ENCODE measurements at regions not wholly inside any gene's neighbourhood (a gene's known extent, or its start where the extent isn't known, plus 50 kb on each side); places are given as distances from the start of the nearest gene placed in this dataset.

DNA sequence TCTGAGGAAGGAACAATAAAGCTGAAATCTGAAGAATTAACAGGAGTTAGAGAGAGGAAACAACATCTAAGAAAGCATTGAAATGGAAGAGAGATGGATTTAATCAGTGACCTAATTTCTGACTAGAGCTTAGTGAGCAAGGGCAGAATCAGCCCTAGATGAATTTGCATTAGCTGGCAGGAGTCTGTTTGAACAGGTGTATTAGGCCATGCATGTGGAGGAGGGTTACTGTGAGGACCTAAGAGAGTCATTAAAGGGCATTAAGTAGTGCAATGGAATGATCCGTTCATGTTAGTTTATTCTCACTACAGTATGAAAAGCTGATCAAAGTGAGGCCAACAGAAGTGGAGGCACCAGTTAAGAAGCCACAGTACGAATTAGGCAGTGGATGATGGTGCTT is 285.3 kb downstream of the GRB14 start:
- TF ChIP-seq POLR2A (IDR thresholded peaks at IDR 0.05) = no peak
- TF ChIP-seq, protein P1, sequence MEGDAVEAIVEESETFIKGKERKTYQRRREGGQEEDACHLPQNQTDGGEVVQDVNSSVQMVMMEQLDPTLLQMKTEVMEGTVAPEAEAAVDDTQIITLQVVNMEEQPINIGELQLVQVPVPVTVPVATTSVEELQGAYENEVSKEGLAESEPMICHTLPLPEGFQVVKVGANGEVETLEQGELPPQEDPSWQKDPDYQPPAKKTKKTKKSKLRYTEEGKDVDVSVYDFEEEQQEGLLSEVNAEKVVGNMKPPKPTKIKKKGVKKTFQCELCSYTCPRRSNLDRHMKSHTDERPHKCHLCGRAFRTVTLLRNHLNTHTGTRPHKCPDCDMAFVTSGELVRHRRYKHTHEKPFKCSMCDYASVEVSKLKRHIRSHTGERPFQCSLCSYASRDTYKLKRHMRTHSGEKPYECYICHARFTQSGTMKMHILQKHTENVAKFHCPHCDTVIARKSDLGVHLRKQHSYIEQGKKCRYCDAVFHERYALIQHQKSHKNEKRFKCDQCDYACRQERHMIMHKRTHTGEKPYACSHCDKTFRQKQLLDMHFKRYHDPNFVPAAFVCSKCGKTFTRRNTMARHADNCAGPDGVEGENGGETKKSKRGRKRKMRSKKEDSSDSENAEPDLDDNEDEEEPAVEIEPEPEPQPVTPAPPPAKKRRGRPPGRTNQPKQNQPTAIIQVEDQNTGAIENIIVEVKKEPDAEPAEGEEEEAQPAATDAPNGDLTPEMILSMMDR (IDR thresholded peaks at IDR 0.05) = no peak

Measured in Peyer's patch (tissue), 4 donors.